Colon (tissue), 2 donors: ENCODE measurements at regions not wholly inside any gene's neighbourhood (a gene's known extent, or its start where the extent isn't known, plus 50 kb on each side); places are given as distances from the start of the nearest gene placed in this dataset.
"Not testable (repeated sequence)": the region's sequence is repeated elsewhere in the genome, so short reads cannot be mapped to it uniquely, and the experiment has no call there.

Source experiments
- FAIRE-seq: peaks from 2 replicates; lab custom pipeline; 2012; peaks lifted over from hg19 to GRCh38; lab: Jason Lieb, UNC
- donor health status: control.
- donor health status: control.

DNA sequence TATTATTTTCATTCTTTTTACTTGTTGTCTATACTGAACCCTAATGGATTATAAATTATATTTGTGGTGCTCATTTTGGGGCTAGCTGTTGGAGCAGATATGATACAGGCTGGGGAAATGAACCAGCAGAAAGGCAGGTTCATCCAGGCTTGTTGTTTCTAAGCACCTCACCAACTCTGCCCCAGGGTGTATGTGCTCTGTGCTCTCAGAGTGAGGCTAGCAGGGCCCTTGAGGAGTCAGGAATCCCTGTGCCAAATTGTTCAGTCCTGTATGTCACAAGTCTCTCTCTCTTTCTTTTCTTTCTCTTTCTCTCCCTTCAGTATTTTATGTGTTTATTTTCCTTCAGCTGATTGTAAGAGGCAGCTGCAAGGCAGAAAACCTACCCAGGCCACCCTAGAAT is 181.1 kb upstream of the DPP10 start:
- no peak for FAIRE-seq

- FAIRE-seq = no peak
These were observed 177.2 kb upstream of the DPP10 start for GRCh38 chr2:114265261-114265660.

GRCh38 chr2:114274957-114275356 is 167.5 kb upstream of the DPP10 start:
- FAIRE-seq = no peak

DNA sequence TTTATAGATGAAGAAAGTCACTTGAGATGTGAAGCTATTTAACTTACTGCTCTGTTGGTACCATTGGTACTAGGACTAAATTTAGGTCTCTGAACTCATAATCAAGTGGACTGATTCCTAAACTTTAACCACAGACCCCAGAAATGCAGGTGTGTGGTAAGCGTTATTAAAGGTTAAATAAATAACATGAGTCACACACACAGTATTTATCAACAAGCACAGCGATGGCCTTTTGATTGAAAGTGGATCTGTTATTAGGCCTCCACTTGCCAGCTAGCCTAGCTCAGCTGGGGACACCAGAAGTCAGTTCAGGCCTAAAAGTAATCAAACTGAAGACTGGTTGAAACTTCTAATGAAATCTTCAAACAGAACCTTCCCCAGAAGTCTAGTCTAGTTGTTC is 161.3 kb upstream of the DPP10 start:
- FAIRE-seq = no peak

- FAIRE-seq = no peak
These were observed 158.7 kb upstream of the DPP10 start for GRCh38 chr2:114283774-114284173.

DNA sequence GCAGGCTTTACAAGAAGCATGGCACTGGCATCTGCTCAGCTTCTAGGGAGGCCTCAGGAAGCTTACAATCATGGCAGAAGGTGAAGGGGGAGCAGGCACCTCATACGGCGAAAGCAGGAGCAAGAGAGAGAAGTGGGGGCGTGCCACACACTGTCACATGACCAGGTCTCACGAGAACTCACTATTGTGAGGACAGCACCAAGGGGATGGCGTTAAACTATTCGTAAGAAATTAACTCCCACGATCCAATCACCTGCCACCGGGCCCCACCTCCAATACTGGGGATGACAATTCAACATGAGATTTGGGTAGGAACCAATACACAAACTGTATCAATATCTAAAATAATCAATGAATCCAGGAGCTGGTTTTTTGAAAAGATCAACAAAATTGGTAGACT is 156.0 kb upstream of the DPP10 start:
- no peak for FAIRE-seq

DNA sequence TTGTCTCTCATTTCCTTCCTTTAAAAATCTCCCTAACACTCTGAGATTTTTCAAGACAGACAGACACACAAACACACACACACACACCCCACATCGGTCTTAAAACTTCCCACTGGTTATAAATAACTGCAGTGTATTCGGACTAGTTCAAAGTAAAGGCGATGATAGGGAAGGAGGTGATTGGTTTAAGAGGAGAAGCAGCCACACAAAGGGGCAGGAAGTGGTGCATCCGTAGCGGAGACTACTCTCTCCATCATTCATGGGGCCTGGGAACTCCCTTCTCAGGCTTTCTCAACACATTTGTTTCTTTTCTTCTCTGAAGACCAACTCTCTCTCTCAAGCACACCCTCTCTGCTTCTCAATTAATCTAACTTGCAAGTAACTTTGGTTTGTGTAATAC is 149.1 kb upstream of the DPP10 start:
- no peak for FAIRE-seq

GRCh38 chr2:114294741-114295140 is 147.7 kb upstream of the DPP10 start:
- no peak for FAIRE-seq

- FAIRE-seq = not testable (repeated sequence)
These were observed 142.1 kb upstream of the DPP10 start for GRCh38 chr2:114300351-114300750.

DNA sequence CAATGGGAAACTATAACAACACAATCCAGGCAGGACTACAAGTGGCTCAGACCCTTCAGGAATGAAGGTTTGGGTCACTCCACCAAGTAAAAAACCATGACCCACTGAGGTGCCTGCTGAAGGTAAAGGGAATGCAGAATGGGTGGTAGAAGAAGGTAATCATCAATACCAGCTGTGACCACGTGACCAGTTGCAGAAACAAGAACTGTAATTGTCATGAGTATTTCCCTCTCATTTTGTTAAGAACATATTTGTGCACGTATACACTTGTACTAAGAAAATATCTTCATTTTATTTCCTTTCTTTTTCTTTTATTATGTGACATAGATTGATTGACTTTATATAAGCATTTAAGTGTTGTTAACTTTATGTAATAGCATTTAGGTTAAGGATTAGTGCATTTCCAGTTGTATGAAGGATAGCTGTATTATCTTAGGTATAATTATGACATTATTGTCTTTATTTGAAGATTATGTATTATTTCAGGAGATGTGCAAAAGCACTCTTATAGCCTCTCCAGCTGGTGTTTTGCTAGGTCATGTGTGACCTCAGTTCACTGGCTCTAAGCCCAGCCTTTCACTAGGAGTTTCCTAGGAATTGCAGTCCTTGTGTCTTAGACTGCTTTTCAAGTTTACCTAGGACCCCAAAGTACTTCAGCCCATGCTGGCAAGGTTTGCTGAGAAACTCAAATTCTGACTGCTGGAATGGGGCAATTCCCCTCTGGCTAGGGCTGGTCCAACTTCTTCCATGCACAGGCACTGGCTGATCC is 125.7 kb upstream of the DPP10 start:
- FAIRE-seq = no peak

DNA sequence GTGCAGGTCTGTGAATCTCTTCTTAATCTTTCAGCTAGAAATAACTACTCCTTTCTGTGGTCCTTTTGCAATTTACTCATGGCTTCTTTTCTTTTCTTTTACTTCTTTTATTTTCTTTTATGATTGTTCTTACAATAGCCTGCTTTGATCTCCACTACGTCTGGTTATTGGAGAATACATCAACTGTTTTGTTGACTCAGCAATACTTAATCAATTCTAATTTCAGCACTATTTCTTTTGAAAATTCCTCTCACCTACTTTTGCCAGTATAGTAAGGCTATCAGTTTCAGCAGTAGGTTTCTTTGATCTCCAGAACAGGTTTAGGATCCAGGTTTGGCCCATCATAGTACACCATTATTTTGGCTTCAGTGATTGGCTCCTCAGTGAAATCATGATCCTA is 111.8 kb upstream of the DPP10 start:
- FAIRE-seq = no peak

DNA sequence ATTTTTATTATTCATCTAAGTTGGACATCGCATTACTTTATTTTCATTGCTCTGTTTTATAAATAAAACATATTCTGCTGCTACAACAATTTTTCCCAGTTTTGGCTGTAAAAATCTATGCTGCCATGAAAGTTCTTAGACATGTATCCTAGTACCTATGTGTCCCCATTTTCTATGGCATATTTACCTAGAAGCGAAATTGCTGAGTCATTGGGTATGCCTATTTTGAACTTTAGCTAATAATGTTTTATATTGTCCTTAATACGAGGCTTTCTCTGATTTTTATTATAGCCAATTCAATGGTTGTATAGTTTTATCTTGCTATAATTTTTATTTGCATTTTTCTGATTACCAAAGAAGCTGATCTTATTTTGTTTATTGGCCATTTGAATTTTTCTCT is 110.5 kb upstream of the DPP10 start:
- FAIRE-seq = no peak

DNA sequence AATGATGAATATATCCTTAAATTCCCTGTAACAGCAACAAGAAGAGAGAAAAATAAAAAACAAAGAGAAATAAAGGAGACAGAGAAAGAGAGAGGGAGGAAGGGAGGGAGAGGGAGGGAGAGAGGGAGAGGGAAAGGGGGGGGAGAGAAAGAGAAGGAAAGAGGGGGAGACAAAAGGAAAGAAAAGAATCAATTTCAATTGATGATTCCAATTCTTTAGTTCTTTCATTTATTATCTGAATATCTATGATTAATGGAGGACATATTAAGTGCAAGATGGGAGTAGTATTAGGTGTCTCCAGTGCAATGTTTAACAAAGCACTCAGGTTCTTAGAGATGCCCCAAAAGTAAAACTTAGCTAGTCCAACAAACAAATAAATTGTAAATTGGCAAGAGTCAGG is 97.2 kb upstream of the DPP10 start:
- FAIRE-seq = no peak

- FAIRE-seq = no peak
These were observed 95.8 kb upstream of the DPP10 start for GRCh38 chr2:114346658-114347057.

GRCh38 chr2:114350186-114350725 is 92.2 kb upstream of the DPP10 start:
- FAIRE-seq = no peak

GRCh38 chr2:114352988-114353387 is 89.5 kb upstream of the DPP10 start:
- FAIRE-seq = no peak

- FAIRE-seq = no peak
These were observed 88.2 kb upstream of the DPP10 start for GRCh38 chr2:114354199-114354598.

DNA sequence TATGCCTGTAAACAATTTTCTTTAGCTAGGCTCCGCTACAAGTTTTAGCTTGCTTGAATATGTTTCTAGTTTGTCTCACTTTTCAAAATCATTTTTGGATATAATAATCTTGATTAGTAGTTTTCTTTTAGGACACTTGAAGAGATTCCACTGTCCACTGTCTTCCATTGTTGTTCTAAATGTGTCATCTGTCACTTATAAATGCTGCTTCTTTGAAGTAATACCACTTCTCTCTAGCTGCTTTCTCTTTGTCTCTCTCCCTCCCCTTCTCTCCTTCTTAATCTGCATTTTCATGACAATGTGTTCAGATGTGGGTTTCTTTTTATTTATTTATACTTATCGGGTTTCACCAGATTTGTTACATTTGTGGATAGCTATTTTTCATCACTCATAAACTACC is 73.7 kb upstream of the DPP10 start:
- no peak for FAIRE-seq

DNA sequence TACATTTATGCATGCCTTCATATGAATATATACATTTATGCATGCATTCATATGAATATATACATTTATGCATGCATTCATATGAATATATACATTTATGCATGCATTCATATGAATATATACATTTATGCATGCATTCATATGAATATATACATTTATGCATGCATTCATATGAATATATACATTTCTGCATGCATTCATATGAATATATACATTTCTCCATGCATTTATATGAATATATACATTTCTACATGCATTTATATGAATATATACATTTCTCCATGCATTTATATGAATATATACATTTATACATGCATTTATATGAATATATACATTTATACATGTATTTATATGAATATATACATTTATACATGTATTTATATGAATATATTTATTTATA is 70.7 kb upstream of the DPP10 start:
- not testable (repeated sequence) for FAIRE-seq

- no peak for FAIRE-seq
These were observed 68.8 kb upstream of the DPP10 start for GRCh38 chr2:114373591-114373990.

DNA sequence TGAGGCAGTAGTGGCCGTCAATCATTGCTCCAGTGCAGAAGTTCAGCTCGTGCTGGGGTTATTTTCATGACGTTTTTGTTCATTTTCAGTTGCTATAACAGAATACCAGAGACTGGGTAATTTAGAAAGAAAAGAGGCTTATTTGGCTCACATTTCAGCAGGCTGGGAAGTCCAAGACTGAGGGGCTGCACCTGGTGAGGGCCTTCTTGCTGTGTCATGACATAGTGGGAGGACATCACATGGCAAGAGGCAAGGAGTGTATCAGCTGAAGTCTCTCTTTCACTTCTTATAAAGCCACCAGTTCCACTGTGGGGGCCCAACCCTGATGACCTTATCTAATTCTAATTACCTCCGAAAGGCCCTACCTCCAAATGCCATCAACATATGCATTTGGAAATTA is 58.0 kb upstream of the DPP10 start:
- FAIRE-seq = no peak

DNA sequence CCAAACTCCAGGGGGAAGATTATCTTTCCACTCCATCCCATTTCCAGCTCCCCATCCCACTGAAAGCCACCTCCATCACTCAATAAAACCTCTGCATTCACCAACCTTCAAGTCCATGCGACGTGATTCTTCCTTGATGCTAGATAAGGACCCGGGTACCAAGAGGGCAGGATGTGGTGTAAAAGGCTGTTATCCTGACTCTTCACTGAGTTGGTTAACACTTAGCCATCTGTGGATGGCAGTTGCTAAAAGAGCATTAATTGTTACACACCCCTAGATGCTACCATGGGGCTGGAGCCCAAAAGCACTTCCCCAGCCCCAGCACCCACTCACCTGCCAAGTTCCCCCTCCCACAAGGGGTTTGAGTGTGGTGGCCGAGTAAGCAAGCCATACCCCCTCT is 53.4 kb upstream of the DPP10 start:
- no peak for FAIRE-seq
